Adrenal gland (tissue), 5 donors: ENCODE measurements at regions not wholly inside any gene's neighbourhood (a gene's known extent, or its start where the extent isn't known, plus 50 kb on each side); places are given as distances from the start of the nearest gene placed in this dataset.

Experiments used
- CTCF ChIP-seq, 6 experiments: fragments of 450-650 bp in 4 of 6; fragments of 200-600 bp in 2 of 6; sonication (generic) in 1 of 6; IDR thresholded peaks; 1 replicate in 5 of 6; 2 replicates in 1 of 6; pipeline versions ENCODE4 v1.5.1 to v1.8.0; 2016 to 2021; ENCODE audit warnings: antibody characterized with exemption in 6 of 6, mild to moderate bottlenecking in 2 of 6, moderate library complexity in 1 of 6
- POLR2A ChIP-seq, 2 donors: fragments of 450-650 bp; IDR thresholded peaks; one replicate each; pipeline ENCODE4 v1.6.1; 2017; ENCODE audit warnings: antibody characterized with exemption in 2 of 2, mild to moderate bottlenecking in 2 of 2, moderate library complexity in 1 of 2
- donor health status: DM: no; HTN: no; CAD: no.

- TF ChIP-seq CTCF (IDR thresholded peaks at IDR 0.05) (no peak), POLR2A (IDR thresholded peaks at IDR 0.05) (no peak)
These were observed 79.9 kb upstream of the ONECUT1 start for GRCh38 chr15:52870015-52870414.
